C4-2B (cell line): ENCODE measurements at regions not wholly inside any gene's neighbourhood (a gene's known extent, or its start where the extent isn't known, plus 50 kb on each side); places are given as distances from the start of the nearest gene placed in this dataset.

Experiments
- H3K27ac ChIP-seq: fragments of 450-650 bp; 2 replicates; pipeline ENCODE4 v1.5.1; 2017
- CTCF ChIP-seq: fragments of 450-650 bp; conservative IDR thresholded peaks from 2 replicates; pipeline ENCODE4 v1.5.1; 2017; ENCODE audit warnings: mild to moderate bottlenecking
- ZFX ChIP-seq: fragments of 450-650 bp; IDR thresholded peaks from 2 replicates; pipeline ENCODE4 v1.6.1; 2017

GRCh38 chr19:28665748-28666147, 547.2 kb downstream of the UQCRFS1 start:
- TF ChIP-seq CTCF (no peak), ZFX (no peak)
- H3K27ac ChIP-seq = no peak overlapping the region

DNA sequence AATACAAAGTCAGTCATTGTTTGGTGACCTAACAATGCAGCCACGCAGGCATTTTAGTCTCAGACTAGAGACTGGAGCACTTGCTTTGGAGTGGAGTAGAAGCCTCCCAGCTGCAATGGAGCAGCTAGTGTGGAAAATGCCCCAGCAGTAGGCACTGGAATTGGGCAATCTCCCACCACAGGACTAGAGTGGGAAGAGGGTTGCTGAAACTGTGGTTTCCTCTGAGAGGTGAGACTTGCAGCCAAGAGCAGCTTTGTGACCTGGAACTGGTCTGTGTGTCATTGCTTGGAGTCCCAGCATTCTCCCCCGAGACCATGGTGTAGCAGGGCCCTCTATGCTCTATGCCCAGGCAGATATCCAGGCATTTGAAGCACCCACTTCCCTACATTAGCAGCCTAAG, 556.3 kb downstream of the UQCRFS1 start:
- H3K27ac ChIP-seq = no peak overlapping the region
- TF ChIP-seq ZFX (no peak), CTCF (no peak)

DNA sequence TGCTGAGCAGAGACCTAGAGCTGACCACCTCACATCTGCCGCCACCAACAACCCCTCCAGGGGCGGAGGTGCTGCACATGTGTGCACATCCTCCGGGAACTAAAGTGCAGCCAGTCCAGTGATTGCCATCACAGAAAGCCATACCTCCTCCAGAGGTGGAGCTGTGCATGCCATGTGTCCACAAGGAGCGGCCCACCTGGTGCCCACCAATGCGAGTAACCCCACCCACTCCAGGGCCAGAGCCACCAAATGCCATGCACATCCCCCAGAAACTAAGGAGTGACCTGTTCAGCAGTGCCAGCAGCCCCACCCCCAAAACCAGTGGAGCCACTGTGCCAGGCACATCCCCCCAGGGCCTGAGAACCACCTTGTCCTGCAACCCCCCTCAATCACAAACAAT, 557.9 kb downstream of the UQCRFS1 start:
- TF ChIP-seq CTCF (no peak), ZFX (no peak)
- H3K27ac ChIP-seq = no peak overlapping the region

GRCh38 chr19:28652765-28653164, 560.2 kb downstream of the UQCRFS1 start:
- TF ChIP-seq CTCF (no peak), ZFX (no peak)
- no peak overlapping the region for H3K27ac ChIP-seq

DNA sequence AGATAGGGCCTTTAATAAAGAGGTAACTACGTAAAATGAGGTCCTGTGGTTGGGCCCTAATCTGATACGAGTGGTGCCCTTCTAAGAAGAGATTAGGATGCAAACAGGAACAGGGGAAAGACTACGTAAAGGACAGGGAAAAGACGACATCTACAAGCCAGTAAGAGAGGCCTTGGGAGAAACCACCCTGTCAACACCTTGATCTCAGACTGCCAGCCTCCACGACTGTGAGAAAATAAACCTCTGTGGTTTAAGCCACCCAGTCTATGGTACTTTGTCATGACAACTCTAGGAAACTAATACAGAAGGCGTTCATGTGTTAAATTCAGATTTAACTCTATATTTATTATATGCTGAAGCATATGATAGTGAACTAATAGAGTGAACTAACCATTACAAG, 566.3 kb downstream of the UQCRFS1 start:
- no peak for TF ChIP-seq ZFX
- no peak for TF ChIP-seq CTCF
- H3K27ac ChIP-seq = no peak overlapping the region

DNA sequence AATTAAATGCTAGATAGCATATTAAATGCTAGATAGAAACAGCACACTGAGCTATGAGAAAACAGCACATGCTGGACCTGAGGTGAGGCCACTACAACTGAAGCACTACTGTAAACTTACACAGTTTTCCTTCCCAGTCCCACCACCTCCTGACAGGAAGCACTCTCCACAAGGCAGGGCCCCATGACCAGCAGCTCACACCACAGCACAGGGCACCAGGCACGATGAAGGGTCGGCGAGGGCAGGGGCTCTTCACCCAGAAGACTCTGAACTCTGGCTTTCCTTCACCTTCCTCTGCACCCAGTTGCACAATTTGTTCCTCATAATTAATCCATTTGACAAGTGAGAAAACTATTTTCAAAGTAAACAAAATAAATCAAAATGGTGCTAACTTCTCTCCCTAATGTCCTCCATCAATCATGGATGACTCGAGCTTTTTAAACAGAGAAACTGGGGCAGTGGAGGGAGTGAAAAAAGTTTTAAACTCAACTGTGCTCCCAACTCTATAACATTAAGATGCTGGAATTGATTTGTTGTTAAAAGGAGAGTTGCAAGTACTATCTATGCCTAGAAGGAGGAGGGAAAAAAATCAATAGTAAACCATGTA, 568.7 kb downstream of the UQCRFS1 start:
- H3K27ac ChIP-seq = no peak overlapping the region
- TF ChIP-seq CTCF (no peak), ZFX (no peak)

GRCh38 chr19:28642787-28643683, 569.9 kb downstream of the UQCRFS1 start:
- H3K27ac ChIP-seq = no peak overlapping the region
- no peak for TF ChIP-seq ZFX
- no peak for TF ChIP-seq CTCF
